SJSA1 (cell line): ENCODE measurements at regions not wholly inside any gene's neighbourhood (a gene's known extent, or its start where the extent isn't known, plus 50 kb on each side); places are given as distances from the start of the nearest gene placed in this dataset.
A peak's percentile ranks its signal among the peaks of the same experiment; 100 is the strongest.

Experiments used
- DNase-seq, 2 experiments: peaks; one replicate each; pipeline ENCODE4 v3.0.0-alpha.2; 2015 to 2020; ENCODE audit warnings: low spot score in 2 of 2, low read depth in 1 of 2
- H3K27ac ChIP-seq: fragments of 250-450 bp; sonication (Bioruptor Pico); 2 replicates; pipeline ENCODE4 v1.5.1; 2020; ENCODE audit warnings: mild to moderate bottlenecking, moderate library complexity
- H3K27me3 ChIP-seq: fragments of 250-450 bp; sonication (Bioruptor Pico); replicated peaks from 2 replicates; pipeline ENCODE4 v1.5.1; 2020; ENCODE audit warnings: mild to moderate bottlenecking, moderate library complexity
- H3K36me3 ChIP-seq: fragments of 250-450 bp; sonication (Bioruptor Pico); 2 replicates; pipeline ENCODE4 v1.5.1; 2020; ENCODE audit warnings: mild to moderate bottlenecking
- H3K4me1 ChIP-seq: fragments of 250-450 bp; sonication (Bioruptor Pico); replicated peaks from 2 replicates; pipeline ENCODE4 v1.6.1; 2021; ENCODE audit warnings: mild to moderate bottlenecking
- H3K4me3 ChIP-seq: fragments of 250-450 bp; sonication (Bioruptor Pico); 2 replicates; pipeline ENCODE4 v1.5.1; 2020; ENCODE audit warnings: mild to moderate bottlenecking
- H3K9me3 ChIP-seq: fragments of 250-450 bp; sonication (Bioruptor Pico); replicated peaks from 2 replicates; pipeline ENCODE4 v1.5.1; 2020; ENCODE audit warnings: mild to moderate bottlenecking

DNA sequence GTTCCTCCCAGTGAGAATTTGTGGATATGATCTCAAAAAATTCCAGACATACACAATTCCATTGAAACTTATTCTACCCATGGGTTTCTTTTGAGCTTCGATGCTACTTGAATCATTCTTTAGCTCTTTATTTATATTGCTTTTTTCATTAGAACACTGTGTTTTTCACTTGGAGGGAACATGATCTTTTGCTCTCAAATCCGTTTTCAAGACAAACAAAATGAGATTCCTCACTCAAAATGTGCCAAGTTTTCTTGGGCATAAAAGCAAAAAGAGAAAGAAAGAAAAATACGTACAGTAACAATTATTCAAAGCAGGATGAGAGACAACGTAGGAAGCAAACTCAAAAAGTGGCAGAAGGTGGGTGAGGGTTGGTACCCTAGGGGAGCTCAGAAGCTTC is 118.8 kb upstream of the PDZRN3 start:
- H3K36me3 ChIP-seq: no peaks in the 10 kb centered on the region
- no peak overlapping the region for H3K27ac ChIP-seq
- peaks cover 25% of the 10 kb centered on the region for H3K4me1 ChIP-seq
- no peaks in the 10 kb centered on the region for H3K27me3 ChIP-seq
- H3K9me3 ChIP-seq: no peaks in the 10 kb centered on the region
- H3K4me3 ChIP-seq: no peak overlapping the region
- DNase-seq: no peak

DNA sequence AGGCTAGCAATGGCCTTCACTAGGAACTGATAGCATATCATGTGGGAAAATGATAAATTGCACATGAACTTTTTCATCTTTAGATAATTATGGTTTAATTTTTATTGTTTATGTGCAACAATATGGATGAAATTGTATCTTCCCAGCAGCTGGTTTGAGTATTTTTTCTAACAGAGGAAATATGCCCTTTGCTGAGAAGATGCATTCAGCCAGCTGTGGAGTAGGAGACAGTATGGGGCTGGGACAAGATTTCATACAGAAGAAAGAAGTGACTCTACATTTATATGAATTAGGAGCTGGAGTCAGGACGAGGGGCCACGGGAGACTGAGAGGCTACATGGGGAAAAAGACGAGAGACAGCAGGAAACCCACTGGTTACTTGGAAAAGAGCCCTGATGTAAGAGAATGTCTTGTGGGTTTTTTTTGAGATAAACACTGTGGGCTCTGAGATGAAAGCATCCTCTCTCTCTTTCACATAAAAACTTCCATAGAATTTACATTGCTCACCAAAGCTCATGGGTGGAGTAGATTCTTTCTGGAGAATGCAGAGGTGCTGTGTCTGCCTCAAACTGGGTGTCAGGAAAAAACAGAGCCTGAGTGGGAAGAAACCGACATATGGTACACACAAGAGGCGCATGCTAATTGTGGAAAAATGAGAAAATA is 115.2 kb upstream of the PDZRN3 start:
- H3K9me3 ChIP-seq: no peaks in the 10 kb centered on the region
- peaks cover 20% of the 10 kb centered on the region for H3K4me1 ChIP-seq
- peak in 1 of 2 experiments; percentile 57 for DNase-seq
- H3K36me3 ChIP-seq: no peaks in the 10 kb centered on the region
- no peaks in the 10 kb centered on the region for H3K27me3 ChIP-seq
- H3K27ac ChIP-seq: no peak overlapping the region
- H3K4me3 ChIP-seq: no peak overlapping the region

- H3K4me3 ChIP-seq: no peak overlapping the region
- no peak for DNase-seq
- peaks cover 20% of the 10 kb centered on the region for H3K4me1 ChIP-seq
- no peaks in the 10 kb centered on the region for H3K36me3 ChIP-seq
- no peak overlapping the region for H3K27ac ChIP-seq
- H3K9me3 ChIP-seq: no peaks in the 10 kb centered on the region
- H3K27me3 ChIP-seq: no peaks in the 10 kb centered on the region
Measured at GRCh38 chr3:73738711-73739110, 114.0 kb upstream of the PDZRN3 start.

DNA sequence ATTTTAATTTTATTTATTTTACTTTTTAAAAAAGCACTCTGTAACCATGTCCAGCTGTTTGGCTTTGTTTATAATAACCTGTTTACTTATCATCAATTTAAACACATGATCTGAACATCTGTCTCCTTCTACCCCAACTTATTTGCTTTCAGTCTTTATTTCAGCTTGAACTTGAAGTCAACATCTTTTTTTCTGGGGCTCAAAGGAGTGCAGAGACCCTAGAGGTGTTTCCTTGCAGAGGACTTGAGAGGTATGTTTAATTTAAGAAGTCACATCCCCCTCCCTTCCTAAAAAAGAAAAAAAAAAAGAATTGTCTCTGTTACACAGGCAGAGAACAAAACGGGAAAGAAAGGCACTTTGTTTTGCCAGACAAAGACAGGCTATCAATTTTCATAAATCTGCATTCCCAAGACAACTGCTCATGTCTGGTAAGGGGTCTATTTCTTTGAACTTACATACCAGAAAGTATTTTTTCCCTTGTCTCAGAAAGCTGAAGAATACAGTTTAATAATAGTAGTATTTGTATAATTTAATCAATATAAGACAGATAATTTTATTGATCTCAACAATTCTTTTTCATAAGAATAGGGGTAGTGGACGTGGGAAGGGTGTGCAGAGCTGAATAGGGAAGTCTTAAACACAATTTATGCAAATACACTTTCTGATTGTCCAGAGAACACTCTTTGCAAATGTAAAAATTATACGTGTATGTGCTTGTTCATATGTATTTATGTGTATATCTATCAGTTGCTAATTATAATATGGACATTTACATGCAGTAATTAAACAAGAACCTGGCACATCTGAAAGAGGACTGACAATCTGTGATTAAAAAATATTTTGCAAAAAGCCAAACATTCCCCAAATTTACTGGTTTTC is 109.7 kb upstream of the PDZRN3 start:
- Histone ChIP-seq H3K4me3 (no peak overlapping the region), H3K9me3 (no peaks in the 10 kb centered on the region), H3K36me3 (no peaks in the 10 kb centered on the region), H3K27ac (no peak overlapping the region), H3K4me1 (peaks cover under 1% of the 10 kb centered on the region), H3K27me3 (no peaks in the 10 kb centered on the region)
- DNase-seq: no peak

GRCh38 chr3:73733746-73734145 is 109.0 kb upstream of the PDZRN3 start:
- no peak for DNase-seq
- H3K27me3 ChIP-seq: no peaks in the 10 kb centered on the region
- H3K4me3 ChIP-seq: no peak overlapping the region
- no peaks in the 10 kb centered on the region for H3K36me3 ChIP-seq
- H3K4me1 ChIP-seq: no peaks in the 10 kb centered on the region
- H3K9me3 ChIP-seq: no peaks in the 10 kb centered on the region
- no peak overlapping the region for H3K27ac ChIP-seq

GRCh38 chr3:73729969-73730440 is 105.3 kb upstream of the PDZRN3 start:
- H3K36me3 ChIP-seq: no peaks in the 10 kb centered on the region
- H3K4me1 ChIP-seq: peaks cover 19% of the 10 kb centered on the region
- H3K9me3 ChIP-seq: no peaks in the 10 kb centered on the region
- H3K27me3 ChIP-seq: no peaks in the 10 kb centered on the region
- H3K27ac ChIP-seq: no peak overlapping the region
- no peak for DNase-seq
- no peak overlapping the region for H3K4me3 ChIP-seq

- no peak for DNase-seq
- H3K9me3 ChIP-seq: no peaks in the 10 kb centered on the region
- no peaks in the 10 kb centered on the region for H3K36me3 ChIP-seq
- no peaks in the 10 kb centered on the region for H3K27me3 ChIP-seq
- no peak overlapping the region for H3K4me3 ChIP-seq
- peak overlapping the region; percentile 71 for H3K27ac ChIP-seq
- peaks cover 19% of the 10 kb centered on the region for H3K4me1 ChIP-seq
Measured at GRCh38 chr3:73727854-73728253, 103.1 kb upstream of the PDZRN3 start.

GRCh38 chr3:73727117-73727821 is 102.5 kb upstream of the PDZRN3 start:
- Histone ChIP-seq H3K36me3 (no peaks in the 10 kb centered on the region), H3K9me3 (no peaks in the 10 kb centered on the region), H3K4me1 (peaks cover 19% of the 10 kb centered on the region), H3K27ac (peak overlapping the region; percentile 71), H3K27me3 (no peaks in the 10 kb centered on the region), H3K4me3 (no peak overlapping the region)
- DNase-seq: peak; percentile 43 to 57

- DNase-seq: no peak
Measured at GRCh38 chr3:73723596-73723995, 98.9 kb upstream of the PDZRN3 start.

GRCh38 chr3:73719861-73720260 is 95.1 kb upstream of the PDZRN3 start:
- Histone ChIP-seq H3K4me1 (peaks cover 16% of the 10 kb centered on the region; the same call in 1 of the 2 replicates), H3K4me3 (no peak overlapping the region), H3K27ac (no peak overlapping the region), H3K27me3 (no peaks in the 10 kb centered on the region), H3K36me3 (no peaks in the 10 kb centered on the region), H3K9me3 (no peaks in the 10 kb centered on the region)
- peak in 1 of 2 experiments; percentile 0 for DNase-seq

More at GRCh38 chr3:73723596-73723995, 98.9 kb upstream of the PDZRN3 start:
- Histone ChIP-seq H3K27me3 (no peaks in the 10 kb centered on the region), H3K4me1 (peaks cover 28% of the 10 kb centered on the region), H3K9me3 (no peaks in the 10 kb centered on the region), H3K27ac (no peak overlapping the region), H3K4me3 (no peak overlapping the region), H3K36me3 (no peaks in the 10 kb centered on the region)

DNA sequence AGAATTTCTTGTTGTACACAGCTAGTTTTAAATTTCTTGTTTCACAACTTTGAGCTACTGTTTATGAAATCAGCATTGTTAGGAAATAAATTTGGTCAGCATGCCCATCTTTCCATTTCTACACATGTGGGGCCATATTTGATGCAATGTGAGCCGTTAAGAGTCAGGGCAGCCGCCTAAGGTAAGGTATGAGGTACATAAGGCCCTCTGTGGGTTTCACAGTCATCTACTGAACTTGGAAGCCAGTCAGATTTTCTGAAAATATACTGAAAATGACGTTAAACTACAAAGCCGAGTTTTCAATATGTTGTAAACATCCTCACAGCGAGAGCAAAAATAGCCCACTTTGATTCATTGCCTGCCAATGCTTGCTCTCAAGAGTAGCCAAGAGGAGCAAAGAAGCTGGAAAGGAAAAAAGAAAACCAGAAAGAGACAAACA is 94.7 kb upstream of the PDZRN3 start:
- no peaks in the 10 kb centered on the region for H3K9me3 ChIP-seq
- no peak overlapping the region for H3K27ac ChIP-seq
- peaks cover 16% of the 10 kb centered on the region; the same call in 1 of the 2 replicates for H3K4me1 ChIP-seq
- no peaks in the 10 kb centered on the region for H3K36me3 ChIP-seq
- no peaks in the 10 kb centered on the region for H3K27me3 ChIP-seq
- no peak for DNase-seq
- H3K4me3 ChIP-seq: no peak overlapping the region

GRCh38 chr3:73718326-73719110 is 93.8 kb upstream of the PDZRN3 start:
- Histone ChIP-seq H3K36me3 (no peaks in the 10 kb centered on the region), H3K9me3 (no peaks in the 10 kb centered on the region), H3K27me3 (no peaks in the 10 kb centered on the region), H3K27ac (no peak overlapping the region), H3K4me1 (peaks cover 16% of the 10 kb centered on the region; the same call in 1 of the 2 replicates), H3K4me3 (no peak overlapping the region)
- DNase-seq: no peak

GRCh38 chr3:73716418-73716817 is 91.7 kb upstream of the PDZRN3 start:
- peaks cover 16% of the 10 kb centered on the region; the same call in 1 of the 2 replicates for H3K4me1 ChIP-seq
- H3K36me3 ChIP-seq: no peaks in the 10 kb centered on the region
- no peak overlapping the region for H3K27ac ChIP-seq
- DNase-seq: peak in 1 of 2 experiments; percentile 28
- H3K27me3 ChIP-seq: no peaks in the 10 kb centered on the region
- no peaks in the 10 kb centered on the region for H3K9me3 ChIP-seq
- H3K4me3 ChIP-seq: no peak overlapping the region
